Gastroesophageal sphincter (tissue), 3 donors: ENCODE measurements at regions not wholly inside any gene's neighbourhood (a gene's known extent, or its start where the extent isn't known, plus 50 kb on each side); places are given as distances from the start of the nearest gene placed in this dataset.

ENCODE experiments used
- EP300 ChIP-seq: sonication (generic); formaldehyde crosslinking; IDR thresholded peaks from one replicate; pipeline ENCODE4 v1.6.1; 2017; ENCODE audit warnings: antibody characterized with exemption, mild to moderate bottlenecking
- POLR2A ChIP-seq, 2 donors: fragments of 450-650 bp; IDR thresholded peaks; one replicate each; pipeline ENCODE4 v1.6.1; 2017; ENCODE audit warnings: antibody characterized with exemption in 2 of 2, mild to moderate bottlenecking in 2 of 2, moderate library complexity in 1 of 2
- TF ChIP-seq, protein P1 (sequence below), 4 experiments: fragments of 200-600 bp in 2 of 4; fragments of 450-650 bp in 2 of 4; sonication (generic) in 1 of 4; IDR thresholded peaks; one replicate each; pipeline ENCODE4 v1.5.1; 2017 to 2019; ENCODE audit warnings: antibody characterized with exemption in 4 of 4, mild to moderate bottlenecking in 2 of 4, moderate library complexity in 2 of 4

DNA sequence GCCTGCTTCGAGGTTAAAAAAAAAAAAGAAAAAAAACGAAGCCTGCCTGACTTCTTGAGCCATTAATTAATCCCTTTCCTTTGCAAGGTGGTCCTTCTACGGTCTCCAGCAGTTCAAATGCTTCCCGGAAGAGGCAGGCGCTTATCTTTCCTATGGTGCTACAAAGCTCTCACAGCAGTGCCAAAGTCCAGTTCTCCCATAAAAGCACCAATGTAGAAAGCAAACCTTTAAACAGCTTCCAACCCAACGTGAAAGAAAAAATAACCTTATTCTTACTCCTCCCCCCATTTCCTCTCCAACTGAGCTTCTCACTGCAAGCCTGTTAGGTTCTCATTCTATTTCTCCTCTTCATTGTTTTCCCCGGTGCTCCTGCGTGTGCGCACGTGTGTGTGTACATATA lies 317.4 kb upstream of the SOX11 start:
- TF ChIP-seq POLR2A (IDR thresholded peaks at IDR 0.05) (no peak), EP300 (no peak)
- TF ChIP-seq, protein P1, sequence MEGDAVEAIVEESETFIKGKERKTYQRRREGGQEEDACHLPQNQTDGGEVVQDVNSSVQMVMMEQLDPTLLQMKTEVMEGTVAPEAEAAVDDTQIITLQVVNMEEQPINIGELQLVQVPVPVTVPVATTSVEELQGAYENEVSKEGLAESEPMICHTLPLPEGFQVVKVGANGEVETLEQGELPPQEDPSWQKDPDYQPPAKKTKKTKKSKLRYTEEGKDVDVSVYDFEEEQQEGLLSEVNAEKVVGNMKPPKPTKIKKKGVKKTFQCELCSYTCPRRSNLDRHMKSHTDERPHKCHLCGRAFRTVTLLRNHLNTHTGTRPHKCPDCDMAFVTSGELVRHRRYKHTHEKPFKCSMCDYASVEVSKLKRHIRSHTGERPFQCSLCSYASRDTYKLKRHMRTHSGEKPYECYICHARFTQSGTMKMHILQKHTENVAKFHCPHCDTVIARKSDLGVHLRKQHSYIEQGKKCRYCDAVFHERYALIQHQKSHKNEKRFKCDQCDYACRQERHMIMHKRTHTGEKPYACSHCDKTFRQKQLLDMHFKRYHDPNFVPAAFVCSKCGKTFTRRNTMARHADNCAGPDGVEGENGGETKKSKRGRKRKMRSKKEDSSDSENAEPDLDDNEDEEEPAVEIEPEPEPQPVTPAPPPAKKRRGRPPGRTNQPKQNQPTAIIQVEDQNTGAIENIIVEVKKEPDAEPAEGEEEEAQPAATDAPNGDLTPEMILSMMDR (IDR thresholded peaks at IDR 0.05), result no peak
